Right lobe of liver (tissue), 4 donors: ENCODE measurements at regions not wholly inside any gene's neighbourhood (a gene's known extent, or its start where the extent isn't known, plus 50 kb on each side); places are given as distances from the start of the nearest gene placed in this dataset.

Experiments used
- POLR2A ChIP-seq: fragments of 450-650 bp; IDR thresholded peaks from one replicate; pipeline ENCODE4 v1.6.1; 2017; ENCODE audit warnings: antibody characterized with exemption, mild to moderate bottlenecking
- TF ChIP-seq, protein P1 (sequence below), 4 donors: fragments of 200-600 bp in 3 of 4; fragments of 450-650 bp in 1 of 4; IDR thresholded peaks; one replicate each; pipeline versions ENCODE4 v1.5.1 to v1.8.0; 2016 to 2022; ENCODE audit warnings: antibody characterized with exemption in 4 of 4, mild to moderate bottlenecking in 2 of 4
- donor health status: DM: no; HTN: no; CAD: no.
- donor health status: DM: no; HTN: no; CAD: no.
- donor health status: DM: no; HTN: yes; CAD: no.

DNA sequence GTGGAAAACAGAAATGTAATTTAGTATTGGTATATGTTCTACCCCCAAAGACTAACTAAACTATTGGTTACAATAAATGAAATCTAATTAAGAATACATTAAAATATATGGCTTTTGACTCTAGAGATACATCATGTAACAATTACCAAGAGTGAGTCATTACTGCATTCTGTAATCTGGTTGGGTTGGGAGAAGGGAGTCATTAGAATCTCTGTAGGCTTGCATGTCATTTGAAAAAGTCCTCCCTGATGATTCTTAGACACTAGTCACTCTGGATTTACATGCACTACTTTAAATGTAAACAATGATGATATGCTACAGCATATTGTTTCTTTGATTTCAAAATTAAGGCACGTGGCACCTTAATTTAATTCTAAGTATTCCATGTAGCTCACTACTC lies 293.4 kb upstream of the CHST9 start:
- TF ChIP-seq, protein P1, sequence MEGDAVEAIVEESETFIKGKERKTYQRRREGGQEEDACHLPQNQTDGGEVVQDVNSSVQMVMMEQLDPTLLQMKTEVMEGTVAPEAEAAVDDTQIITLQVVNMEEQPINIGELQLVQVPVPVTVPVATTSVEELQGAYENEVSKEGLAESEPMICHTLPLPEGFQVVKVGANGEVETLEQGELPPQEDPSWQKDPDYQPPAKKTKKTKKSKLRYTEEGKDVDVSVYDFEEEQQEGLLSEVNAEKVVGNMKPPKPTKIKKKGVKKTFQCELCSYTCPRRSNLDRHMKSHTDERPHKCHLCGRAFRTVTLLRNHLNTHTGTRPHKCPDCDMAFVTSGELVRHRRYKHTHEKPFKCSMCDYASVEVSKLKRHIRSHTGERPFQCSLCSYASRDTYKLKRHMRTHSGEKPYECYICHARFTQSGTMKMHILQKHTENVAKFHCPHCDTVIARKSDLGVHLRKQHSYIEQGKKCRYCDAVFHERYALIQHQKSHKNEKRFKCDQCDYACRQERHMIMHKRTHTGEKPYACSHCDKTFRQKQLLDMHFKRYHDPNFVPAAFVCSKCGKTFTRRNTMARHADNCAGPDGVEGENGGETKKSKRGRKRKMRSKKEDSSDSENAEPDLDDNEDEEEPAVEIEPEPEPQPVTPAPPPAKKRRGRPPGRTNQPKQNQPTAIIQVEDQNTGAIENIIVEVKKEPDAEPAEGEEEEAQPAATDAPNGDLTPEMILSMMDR (IDR thresholded peaks at IDR 0.05), result no peak
- no peak for TF ChIP-seq POLR2A
